ENCODE measurements at regions not wholly inside any gene's neighbourhood (a gene's known extent, or its start where the extent isn't known, plus 50 kb on each side); places are given as distances from the start of the nearest gene placed in this dataset.

DNA sequence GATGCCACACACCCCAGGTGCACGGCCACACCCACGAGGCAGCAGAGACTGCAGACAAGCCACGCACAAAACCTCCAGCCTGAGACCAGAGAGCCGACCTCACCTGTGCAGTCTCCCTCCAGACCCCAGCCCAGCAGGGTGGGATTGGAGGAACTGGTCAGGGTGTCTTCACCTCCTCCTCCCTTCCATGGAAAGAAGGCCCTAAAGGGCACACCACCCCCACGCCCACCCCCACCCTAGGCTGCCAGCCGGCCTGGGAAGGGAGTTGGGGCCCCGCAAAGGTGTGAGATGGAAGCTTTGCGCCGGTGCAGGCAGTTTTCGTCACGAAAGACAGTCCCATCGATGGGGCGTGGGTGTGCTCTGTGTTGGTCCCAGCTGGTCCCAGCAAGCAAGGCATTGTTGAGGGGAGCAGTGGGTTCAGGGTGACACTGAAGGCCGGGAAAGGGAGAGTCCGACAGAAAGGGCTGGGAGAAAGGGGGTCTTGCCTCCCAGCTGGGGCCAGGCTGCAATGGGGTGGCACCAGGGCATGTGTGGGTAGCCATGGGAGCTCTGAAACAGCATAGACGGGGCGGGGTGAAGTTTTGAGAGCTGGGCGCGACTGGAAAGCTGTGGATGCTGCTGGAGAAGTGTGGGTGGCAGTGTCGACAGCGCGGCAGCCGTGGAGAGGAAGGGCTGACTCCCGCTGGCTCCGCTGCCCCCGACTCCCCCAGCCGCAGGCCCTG lies 349.2 kb downstream of the GLRX3 start:
- Mint-ChIP-seq H3K27me3 (no peaks in the 10 kb centered on the region), H3K9me3 (peaks cover 0 to 2% (median 0%) of the 10 kb centered on the region in 3 donors), H3K36me3 (no peaks in the 10 kb centered on the region), H3K4me3 (no peak overlapping the region), H3K4me1 (no peaks in the 10 kb centered on the region), H3K27ac (no peak overlapping the region)

DNA sequence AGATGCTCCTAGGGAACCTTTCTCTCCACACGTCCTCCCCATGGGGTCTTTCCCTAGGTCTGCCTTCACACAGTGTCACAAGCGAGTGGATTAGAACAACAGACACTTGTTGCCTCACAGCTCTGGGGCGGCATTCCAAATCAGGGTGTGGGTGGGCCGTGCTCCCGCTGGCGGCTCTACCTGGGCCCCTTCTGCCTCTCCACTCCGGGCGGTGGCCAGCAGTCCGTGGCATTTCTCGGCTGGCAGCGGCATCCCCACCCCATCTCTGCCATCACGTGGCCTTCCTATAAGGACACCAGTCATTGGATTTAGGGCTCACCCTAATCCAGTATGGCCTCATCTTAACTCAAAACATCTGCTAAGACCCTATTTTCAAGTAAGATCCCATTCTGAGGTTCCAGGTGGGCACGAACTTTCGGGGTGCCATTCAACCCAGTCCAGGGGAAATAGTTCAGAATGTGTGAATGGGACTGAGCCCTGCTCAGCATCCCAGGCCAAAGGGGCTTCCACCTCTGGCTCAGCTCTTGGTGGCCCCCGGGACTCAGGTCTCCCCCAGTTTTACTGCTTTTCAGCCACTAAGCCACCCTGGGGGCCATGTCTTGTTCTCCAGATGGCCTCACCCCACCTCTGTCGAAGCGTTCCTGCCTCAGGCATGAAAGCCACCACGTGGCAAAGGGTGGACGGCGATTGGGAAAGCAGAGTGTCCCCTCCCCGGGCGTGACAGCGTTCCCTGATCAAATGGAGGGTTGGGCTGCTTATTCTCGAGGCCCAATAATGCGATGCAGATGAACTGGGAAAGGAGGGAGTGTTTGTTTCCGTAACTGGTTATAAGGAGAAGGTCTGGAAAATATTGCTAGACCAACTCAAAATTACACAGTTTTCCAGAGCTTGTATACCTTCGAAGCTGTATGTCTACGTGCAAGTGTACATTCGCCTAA lies 350.0 kb downstream of the GLRX3 start:
- H3K9me3 Mint-ChIP-seq = peaks cover 0 to 4% (median 0%) of the 10 kb centered on the region in 3 donors
- H3K27me3 Mint-ChIP-seq = no peaks in the 10 kb centered on the region
- no peak overlapping the region for H3K4me3 Mint-ChIP-seq
- H3K4me1 Mint-ChIP-seq = no peaks in the 10 kb centered on the region
- no peaks in the 10 kb centered on the region for H3K36me3 Mint-ChIP-seq
- H3K27ac Mint-ChIP-seq = no peak overlapping the region

DNA sequence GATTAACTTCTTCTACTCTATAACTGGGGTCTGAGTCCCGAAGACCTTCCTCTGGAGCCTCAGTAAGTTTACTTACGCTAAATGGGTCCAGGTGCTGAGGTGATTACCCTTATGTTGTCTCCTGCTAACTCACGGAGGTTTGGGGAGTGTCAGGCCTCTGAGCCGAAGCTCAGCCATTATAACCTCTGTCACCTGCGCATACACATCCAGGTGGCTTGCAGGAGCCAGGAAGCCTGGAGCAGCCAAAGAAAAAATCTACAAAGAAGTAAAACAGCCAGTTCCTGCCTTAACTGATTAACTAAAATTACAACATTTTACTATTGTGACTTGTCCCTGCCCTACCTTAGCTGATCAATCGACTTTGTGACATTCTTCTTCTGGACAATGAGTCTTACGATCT lies 350.7 kb downstream of the GLRX3 start:
- H3K4me1 Mint-ChIP-seq = no peaks in the 10 kb centered on the region
- H3K27ac Mint-ChIP-seq = no peak overlapping the region
- no peaks in the 10 kb centered on the region for H3K36me3 Mint-ChIP-seq
- H3K27me3 Mint-ChIP-seq = no peaks in the 10 kb centered on the region
- H3K9me3 Mint-ChIP-seq = peaks cover 0 to 4% (median 0%) of the 10 kb centered on the region in 3 donors
- no peak overlapping the region for H3K4me3 Mint-ChIP-seq

DNA sequence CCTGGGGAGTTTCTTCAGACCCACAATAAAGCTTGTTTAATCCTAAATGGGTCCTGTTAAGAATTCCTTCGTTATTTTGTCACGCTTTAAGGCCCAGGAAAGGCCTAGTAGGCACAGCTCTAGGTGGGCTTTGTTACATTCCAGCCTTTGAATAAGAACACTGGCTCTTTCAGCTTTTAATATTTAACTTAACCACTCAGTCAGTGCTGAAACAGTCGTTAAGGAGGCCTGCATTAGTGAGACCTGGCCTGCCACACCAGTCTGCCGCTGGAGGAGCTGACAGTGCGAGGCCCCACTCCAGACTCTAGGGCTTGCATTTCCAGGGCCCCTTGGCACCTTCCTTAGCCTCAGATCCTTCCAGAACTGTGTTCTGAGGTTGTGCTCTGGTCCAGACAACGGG lies 351.4 kb downstream of the GLRX3 start:
- Mint-ChIP-seq H3K27ac (no peak overlapping the region), H3K4me3 (no peak overlapping the region), H3K36me3 (no peaks in the 10 kb centered on the region), H3K27me3 (no peaks in the 10 kb centered on the region), H3K9me3 (peaks cover 0 to 4% (median 0%) of the 10 kb centered on the region in 3 donors), H3K4me1 (no peaks in the 10 kb centered on the region)

DNA sequence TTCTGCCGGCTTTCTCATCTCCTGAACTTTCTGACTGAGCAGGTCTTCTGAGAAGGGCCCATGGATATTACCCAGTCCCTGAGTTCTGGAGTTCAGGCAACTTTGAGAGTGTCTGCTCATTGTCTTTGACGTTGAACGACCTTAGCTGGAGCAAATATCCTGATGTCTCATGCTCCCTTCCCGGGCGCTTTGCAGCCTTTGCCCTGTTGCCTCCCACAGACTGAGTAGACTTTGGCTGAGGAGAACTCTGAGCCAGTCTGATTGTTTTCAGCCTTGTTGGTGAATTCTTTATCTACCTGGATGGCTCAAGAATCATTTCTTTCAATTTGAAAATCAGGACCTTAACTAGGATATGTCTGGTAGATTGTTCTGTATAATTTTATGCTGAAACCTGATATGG lies 353.7 kb downstream of the GLRX3 start:
- Mint-ChIP-seq H3K9me3 (peaks cover 0 to 4% (median 0%) of the 10 kb centered on the region in 3 donors), H3K4me1 (no peaks in the 10 kb centered on the region), H3K27me3 (no peaks in the 10 kb centered on the region), H3K27ac (no peak overlapping the region), H3K36me3 (no peaks in the 10 kb centered on the region), H3K4me3 (no peak overlapping the region)

DNA sequence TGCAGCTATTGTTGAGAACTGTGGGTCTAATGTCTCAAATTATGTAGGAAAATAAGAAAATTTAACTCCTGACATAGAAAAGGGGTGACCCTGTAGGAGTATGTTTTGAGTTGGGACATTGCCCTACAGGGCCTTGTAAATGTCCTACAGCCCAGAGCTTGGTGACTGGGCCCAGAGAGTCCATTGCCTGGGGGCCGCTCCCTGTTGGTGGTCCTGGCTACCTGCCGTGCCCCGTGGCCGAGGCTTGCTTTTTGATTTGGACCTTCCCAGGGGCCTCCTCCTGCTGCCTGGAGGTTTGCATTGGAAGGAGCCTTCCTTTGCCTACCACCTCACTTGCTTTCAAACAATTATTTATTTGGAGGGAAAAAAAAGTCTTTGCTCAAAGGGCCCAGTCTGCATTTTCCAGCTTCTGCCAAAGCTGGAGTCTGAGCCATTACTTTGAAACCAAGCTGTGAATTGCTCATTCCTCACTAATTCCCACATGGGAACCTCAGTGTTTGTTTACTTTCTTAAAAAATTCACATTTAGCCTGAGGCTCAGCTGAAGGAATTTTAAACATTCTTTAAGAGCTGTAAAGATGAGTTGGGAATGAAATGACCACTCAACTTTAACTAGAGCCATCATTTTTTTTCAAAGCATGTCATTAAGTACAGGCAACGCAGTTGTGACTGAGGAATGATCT lies 355.0 kb downstream of the GLRX3 start:
- Mint-ChIP-seq H3K27ac (no peak overlapping the region), H3K4me1 (no peaks in the 10 kb centered on the region), H3K4me3 (no peak overlapping the region), H3K27me3 (no peaks in the 10 kb centered on the region), H3K36me3 (no peaks in the 10 kb centered on the region), H3K9me3 (peaks cover 0 to 4% (median 0%) of the 10 kb centered on the region in 3 donors)

DNA sequence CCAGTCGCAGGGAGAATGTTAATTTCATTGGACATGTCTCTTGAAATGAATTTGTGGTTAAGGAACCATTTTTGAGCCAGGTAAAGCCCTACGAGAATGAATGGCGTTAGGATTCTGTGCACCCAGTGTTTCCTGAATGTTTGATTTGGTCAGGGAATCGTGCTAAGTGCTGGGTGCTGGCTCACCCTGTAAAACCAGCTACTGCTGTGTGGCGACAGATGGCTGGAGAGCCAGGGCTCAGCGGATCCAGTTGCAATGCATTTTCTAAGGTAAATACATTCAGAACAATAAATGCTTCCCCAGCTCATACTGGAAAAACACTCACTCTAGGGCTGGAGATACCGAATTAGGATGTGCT lies 355.5 kb downstream of the GLRX3 start:
- no peaks in the 10 kb centered on the region for H3K36me3 Mint-ChIP-seq
- H3K4me1 Mint-ChIP-seq = no peaks in the 10 kb centered on the region
- no peak overlapping the region for H3K27ac Mint-ChIP-seq
- peaks cover 0 to 8% (median 0%) of the 10 kb centered on the region in 3 donors for H3K9me3 Mint-ChIP-seq
- H3K27me3 Mint-ChIP-seq = no peaks in the 10 kb centered on the region
- H3K4me3 Mint-ChIP-seq = no peak overlapping the region

DNA sequence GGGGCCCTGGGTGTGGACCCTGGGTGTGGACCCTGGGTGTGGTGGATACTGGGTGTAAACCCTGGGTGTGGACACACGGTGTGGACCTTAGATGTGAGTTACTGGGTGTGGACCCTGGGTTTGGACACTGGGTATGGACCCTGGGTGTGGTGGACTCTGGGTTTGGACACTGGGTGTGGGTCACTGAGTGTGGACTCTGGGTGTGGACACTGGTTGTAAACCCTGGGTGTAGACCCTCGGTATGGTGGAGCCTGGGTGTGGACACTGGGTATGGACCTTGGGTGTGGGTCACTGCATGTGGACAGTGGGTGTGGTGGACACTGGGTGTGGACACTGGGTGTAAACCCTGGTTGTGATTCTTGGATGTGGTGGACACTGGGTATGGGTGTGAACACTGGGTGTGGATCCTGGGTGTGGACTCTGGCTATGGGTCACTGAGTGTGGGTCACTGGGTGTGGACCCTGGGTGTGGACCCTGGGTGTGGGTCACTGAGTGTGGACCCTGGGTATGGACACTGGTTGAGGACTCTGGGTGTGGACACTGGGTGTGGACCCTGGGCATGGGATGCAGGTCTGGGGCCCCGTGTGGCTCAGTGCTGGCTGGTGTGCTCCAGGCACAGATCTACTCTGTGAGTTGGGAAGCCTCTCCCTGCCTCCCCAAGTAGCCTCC lies 356.2 kb downstream of the GLRX3 start:
- H3K27me3 Mint-ChIP-seq = no peaks in the 10 kb centered on the region
- H3K27ac Mint-ChIP-seq = peak overlapping the region in 1 of 3 donors; percentile 78
- H3K36me3 Mint-ChIP-seq = no peaks in the 10 kb centered on the region
- H3K4me1 Mint-ChIP-seq = no peaks in the 10 kb centered on the region
- H3K4me3 Mint-ChIP-seq = peak overlapping the region in 1 of 4 donors; percentile 12
- H3K9me3 Mint-ChIP-seq = peaks cover 0 to 8% (median 0%) of the 10 kb centered on the region in 3 donors

DNA sequence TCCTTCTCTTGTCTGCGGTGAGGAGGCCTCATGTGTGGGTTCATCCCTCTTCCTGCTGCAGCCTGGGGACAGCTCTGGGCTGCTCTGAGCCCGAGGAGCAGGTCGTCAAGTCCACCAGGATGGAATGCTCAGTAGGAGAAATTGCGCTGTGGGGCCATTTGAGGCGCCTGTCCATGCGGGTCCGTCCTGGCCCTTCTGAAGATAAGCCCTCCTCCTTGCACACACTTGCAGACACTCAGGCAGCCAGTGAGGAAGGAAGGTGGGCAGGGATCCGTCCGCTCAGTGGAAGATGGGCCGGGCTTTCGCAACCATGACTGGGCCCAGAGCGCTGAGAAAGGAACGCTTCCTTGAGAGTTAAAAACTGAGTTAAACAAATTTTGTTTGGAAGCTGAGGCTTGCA lies 356.8 kb downstream of the GLRX3 start:
- H3K4me3 Mint-ChIP-seq = no peak overlapping the region
- H3K9me3 Mint-ChIP-seq = peaks cover 0 to 8% (median 0%) of the 10 kb centered on the region in 3 donors
- no peaks in the 10 kb centered on the region for H3K36me3 Mint-ChIP-seq

DNA sequence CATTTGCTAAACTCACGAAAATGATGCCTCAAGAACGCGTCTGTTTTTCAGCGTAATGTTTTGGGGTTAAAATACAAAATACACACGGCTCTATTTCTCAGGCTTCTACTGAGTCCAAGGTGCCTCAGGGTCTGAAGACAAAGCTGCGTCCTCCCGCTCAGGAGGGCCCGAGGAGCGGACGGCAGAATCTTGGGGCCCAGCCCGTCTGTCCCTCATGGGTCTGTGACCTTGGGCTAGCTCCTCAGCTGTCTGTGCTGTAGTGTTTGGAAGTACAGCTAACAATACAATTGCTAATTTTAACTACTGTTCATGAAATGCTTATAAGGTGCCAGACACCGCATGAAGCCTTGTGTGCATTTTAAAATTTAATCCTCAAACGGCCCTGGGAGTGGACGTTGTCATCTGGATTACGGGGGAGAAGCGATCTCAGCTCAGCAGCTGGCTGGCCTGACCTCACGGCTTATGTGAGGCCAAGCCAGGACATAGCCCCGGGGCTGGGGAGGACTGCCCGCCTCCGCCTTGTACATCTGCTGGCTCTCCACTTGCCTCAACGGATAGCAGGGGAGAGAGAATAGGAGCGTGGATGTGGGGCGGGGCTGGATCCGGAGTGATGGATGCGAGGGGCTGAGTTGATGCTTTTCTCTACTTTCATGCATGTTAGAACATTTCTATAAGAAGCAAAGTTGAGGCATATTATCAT lies 357.4 kb downstream of the GLRX3 start:
- no peak overlapping the region for H3K27ac Mint-ChIP-seq
- H3K36me3 Mint-ChIP-seq = no peaks in the 10 kb centered on the region
- H3K9me3 Mint-ChIP-seq = peaks cover 0 to 8% (median 0%) of the 10 kb centered on the region in 3 donors
- no peak overlapping the region for H3K4me3 Mint-ChIP-seq
- H3K4me1 Mint-ChIP-seq = no peaks in the 10 kb centered on the region
- H3K27me3 Mint-ChIP-seq = no peaks in the 10 kb centered on the region

More for the DNA sequence above, 356.8 kb downstream of the GLRX3 start:
- Mint-ChIP-seq H3K27ac (no peak overlapping the region), H3K27me3 (no peaks in the 10 kb centered on the region), H3K4me1 (no peaks in the 10 kb centered on the region)

DNA sequence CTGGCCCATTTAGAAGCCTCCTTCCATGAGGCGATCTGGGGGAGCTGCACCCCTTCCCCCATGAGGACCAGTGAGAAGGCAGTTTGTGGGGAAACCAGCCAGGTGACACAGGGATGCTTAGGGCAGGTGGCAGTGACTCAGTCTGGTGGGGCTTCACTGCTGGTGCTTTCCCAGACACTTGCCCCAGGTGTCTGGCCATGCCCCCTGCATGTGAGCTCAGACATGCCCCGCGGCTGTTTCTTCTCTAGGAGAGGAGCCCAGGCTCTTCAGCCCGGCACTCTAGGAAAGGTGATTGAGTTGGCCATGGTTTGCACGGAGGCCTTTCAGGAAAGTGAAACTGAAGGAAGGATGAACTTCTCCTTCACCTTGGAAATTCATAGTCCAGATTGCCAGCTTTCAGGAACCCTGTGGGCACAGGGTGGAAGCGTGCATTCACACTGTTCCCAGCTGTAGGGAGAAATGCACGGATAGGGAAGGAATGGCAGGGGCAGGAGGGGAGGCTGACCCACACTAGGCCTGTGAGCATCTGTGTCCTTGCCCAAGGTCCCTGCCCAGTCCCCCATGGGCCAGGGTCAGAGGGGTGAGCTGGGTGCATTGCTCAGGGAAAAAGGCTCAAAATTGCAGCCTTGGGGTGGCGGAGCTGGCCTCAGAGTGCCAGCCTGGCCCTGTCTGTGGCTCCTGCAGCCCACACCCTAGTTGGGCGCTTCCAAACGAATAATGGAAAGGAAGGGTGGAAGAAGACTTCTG lies 359.1 kb downstream of the GLRX3 start:
- Mint-ChIP-seq H3K9me3 (peaks cover 0 to 8% (median 2%) of the 10 kb centered on the region in 3 donors), H3K4me1 (no peaks in the 10 kb centered on the region), H3K36me3 (no peaks in the 10 kb centered on the region), H3K27me3 (no peaks in the 10 kb centered on the region), H3K4me3 (no peak overlapping the region), H3K27ac (peak overlapping the region in 1 of 3 donors; percentile 50)

DNA sequence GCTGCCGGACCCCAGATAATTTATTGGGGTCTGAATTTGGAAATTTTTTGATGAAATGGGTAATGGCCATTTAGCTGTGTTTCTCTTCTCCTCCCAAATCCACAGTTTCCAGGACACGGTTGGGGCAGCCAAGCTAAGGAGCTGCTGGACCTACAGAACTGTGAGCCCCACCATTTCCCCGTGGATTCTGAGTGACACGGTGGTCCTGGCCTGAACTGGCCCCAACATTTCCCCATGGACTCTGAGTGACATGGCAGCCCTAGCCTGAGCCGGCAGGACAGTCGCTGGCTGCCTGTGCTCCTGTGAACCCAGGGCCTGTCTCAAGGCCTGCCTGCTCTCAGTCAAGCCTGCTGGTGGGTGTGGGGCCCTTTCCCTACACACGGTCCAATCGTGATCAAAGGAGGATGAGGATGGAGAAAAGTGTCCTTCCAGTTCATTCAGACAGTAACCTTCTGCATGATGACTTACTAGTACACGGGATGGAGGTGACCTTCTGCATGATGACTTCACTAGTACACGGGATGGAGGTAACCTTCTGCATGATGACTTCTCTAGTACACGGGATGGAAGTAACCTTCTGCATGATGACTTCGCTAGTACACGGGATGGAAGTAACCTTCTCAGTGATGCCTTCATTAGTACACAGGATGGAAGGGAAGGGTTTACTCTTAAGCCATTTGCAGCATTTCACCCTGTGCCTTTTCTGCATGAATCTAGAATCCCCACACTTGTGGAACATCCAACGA lies 359.9 kb downstream of the GLRX3 start:
- Mint-ChIP-seq H3K4me3 (no peak overlapping the region), H3K27ac (peak overlapping the region in 1 of 3 donors; percentile 73), H3K36me3 (no peaks in the 10 kb centered on the region), H3K27me3 (no peaks in the 10 kb centered on the region), H3K9me3 (peaks cover 0 to 3% (median 2%) of the 10 kb centered on the region in 3 donors), H3K4me1 (no peaks in the 10 kb centered on the region)
